Body of pancreas (tissue), 4 donors: ENCODE measurements at regions not wholly inside any gene's neighbourhood (a gene's known extent, or its start where the extent isn't known, plus 50 kb on each side); places are given as distances from the start of the nearest gene placed in this dataset.
"Not testable (repeated sequence)": the region's sequence is repeated elsewhere in the genome, so short reads cannot be mapped to it uniquely, and the experiment has no call there.

Experiments used
- ATAC-seq: fragments of 150-250 bp; one replicate; pipeline ENCODE4 v1.9.1; 2016
- DNase-seq, 4 donors: peaks; one replicate each; pipeline ENCODE4 v3.0.0-alpha.2; 2019
- H3K27ac ChIP-seq, 4 donors: fragments of 200-600 bp; sonication (generic); 1 replicate in 3 of 4; 2 replicates in 1 of 4; pipeline versions ENCODE4 v1.5.1 to v1.6.1; 2016 to 2019; ENCODE audit warnings: mild to moderate bottlenecking in 1 of 4, mixed read lengths in 1 of 4, moderate library complexity in 1 of 4
- H3K27me3 ChIP-seq, 2 donors: fragments of 200-600 bp; sonication (generic); one replicate each; pipeline ENCODE4 v1.6.0; 2016; ENCODE audit warnings: mild to moderate bottlenecking in 1 of 2
- H3K36me3 ChIP-seq, 2 donors: fragments of 200-600 bp; sonication (generic); replicated peaks in 1 of 2; 2 replicates each; pipeline ENCODE4 v1.5.1; 2016; ENCODE audit warnings: low read depth in 2 of 2; ENCODE audit not compliant: insufficient read depth in 1 of 2
- H3K4me1 ChIP-seq: fragments of 200-600 bp; sonication (generic); one replicate; pipeline ENCODE4 v1.6.0; 2016
- H3K4me3 ChIP-seq, 2 donors: fragments of 200-600 bp; sonication (generic); 1 replicate in 1 of 2; 2 replicates in 1 of 2; pipeline ENCODE4 v1.5.1; 2016 to 2019
- H3K9me3 ChIP-seq, 3 donors: fragments of 200-600 bp; sonication (generic); 1 replicate in 2 of 3; 2 replicates in 1 of 3; pipeline ENCODE4 v1.5.1; 2016
- POLR2A ChIP-seq, 3 donors: fragments of 450-650 bp; IDR thresholded peaks; one replicate each; pipeline ENCODE4 v1.6.1; 2016; ENCODE audit warnings: antibody characterized with exemption in 3 of 3, mild to moderate bottlenecking in 2 of 3
- WGBS, 2 donors: methylation state at CpG; one replicate each; pipeline ENCODE4 v1.1.5; 2017; 5-methylcytosine and 5-hydroxymethylcytosine counted together
- intact Hi-C: fragments of 100-400 bp; cut with DNase I; formaldehyde crosslinking; loops from one replicate; pipeline ENCODE4 v1.15.1; 2023
- TF ChIP-seq, protein P1 (sequence below), 7 experiments: fragments of 450-650 bp in 4 of 7; fragments of 200-600 bp in 3 of 7; sonication (generic) in 3 of 7; IDR thresholded peaks; one replicate each; pipeline ENCODE4 v1.5.1; 2016 to 2019; ENCODE audit warnings: antibody characterized with exemption in 7 of 7

DNA sequence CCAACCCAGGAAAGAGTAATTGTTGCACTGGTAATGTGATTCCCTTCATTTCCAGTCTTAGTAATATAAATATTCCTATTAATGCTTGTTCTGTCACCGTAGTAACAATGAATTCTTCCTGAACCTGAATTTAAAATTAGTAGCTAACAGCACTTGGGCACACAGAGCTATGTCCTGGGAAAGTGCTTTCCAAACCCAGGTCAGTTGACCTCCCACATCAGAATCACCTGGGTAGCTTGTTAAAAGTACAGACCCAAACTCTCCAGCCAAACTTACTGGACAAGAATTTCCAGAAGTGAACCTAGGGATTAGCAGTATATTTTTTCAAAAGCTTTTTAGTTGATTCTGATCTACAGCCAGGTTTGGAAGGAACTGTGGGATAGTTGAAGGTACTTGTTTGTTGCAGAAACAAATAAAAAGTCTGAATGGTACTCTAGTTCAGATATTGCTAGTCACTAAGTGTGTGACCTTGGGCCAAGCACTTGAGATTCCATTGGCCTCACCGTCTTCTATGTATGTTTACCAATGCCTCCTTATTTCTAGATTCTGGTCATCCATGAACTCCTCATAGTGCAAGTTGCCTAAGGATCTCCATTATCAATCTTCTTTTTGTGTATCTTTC is 192.9 kb upstream of the CNKSR2 start:
- Histone ChIP-seq H3K27ac (no peak overlapping the region), H3K27me3 (peaks cover 0 to 3% of the 10 kb centered on the region in 2 donors), H3K9me3 (no peaks in the 10 kb centered on the region), H3K36me3 (no peaks in the 10 kb centered on the region), H3K4me3 (no peak overlapping the region), H3K4me1 (no peaks in the 10 kb centered on the region)
- TF ChIP-seq, protein P1, sequence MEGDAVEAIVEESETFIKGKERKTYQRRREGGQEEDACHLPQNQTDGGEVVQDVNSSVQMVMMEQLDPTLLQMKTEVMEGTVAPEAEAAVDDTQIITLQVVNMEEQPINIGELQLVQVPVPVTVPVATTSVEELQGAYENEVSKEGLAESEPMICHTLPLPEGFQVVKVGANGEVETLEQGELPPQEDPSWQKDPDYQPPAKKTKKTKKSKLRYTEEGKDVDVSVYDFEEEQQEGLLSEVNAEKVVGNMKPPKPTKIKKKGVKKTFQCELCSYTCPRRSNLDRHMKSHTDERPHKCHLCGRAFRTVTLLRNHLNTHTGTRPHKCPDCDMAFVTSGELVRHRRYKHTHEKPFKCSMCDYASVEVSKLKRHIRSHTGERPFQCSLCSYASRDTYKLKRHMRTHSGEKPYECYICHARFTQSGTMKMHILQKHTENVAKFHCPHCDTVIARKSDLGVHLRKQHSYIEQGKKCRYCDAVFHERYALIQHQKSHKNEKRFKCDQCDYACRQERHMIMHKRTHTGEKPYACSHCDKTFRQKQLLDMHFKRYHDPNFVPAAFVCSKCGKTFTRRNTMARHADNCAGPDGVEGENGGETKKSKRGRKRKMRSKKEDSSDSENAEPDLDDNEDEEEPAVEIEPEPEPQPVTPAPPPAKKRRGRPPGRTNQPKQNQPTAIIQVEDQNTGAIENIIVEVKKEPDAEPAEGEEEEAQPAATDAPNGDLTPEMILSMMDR (IDR thresholded peaks at IDR 0.05): no peak
- TF ChIP-seq POLR2A (IDR thresholded peaks at IDR 0.05): no peak
- intact Hi-C loops: no loop called here
- 56 to 59% methylated on average over 2 of the region's 2 CpGs for WGBS, 2 donors
- DNase-seq: no peak
- no peak for ATAC-seq

DNA sequence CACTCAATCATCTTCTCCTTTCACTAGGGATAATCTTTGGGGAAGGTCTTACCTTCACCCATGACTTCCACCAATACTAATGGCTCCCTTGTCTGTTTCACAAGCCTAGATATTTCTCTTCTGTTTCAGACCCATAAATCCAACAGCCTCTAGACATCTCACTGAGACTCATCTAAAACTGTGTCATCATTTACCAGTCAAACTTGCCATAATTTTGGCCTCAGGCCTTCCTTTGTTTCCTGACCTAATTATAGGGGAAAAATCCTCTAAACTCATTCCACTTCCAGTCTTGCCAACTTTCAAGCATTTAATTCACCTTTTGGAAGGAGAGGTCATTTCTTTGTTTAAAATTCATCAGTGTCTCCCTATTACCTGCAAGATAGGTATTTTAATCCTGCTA is 181.0 kb upstream of the CNKSR2 start:
- no peaks in the 10 kb centered on the region for H3K27me3 ChIP-seq
- intact Hi-C loops: no loop called here
- no peak for ATAC-seq
- TF ChIP-seq POLR2A (IDR thresholded peaks at IDR 0.05): no peak
- TF ChIP-seq, protein P1 (IDR thresholded peaks at IDR 0.05): no peak
- no peaks in the 10 kb centered on the region for H3K36me3 ChIP-seq
- no peak for DNase-seq
- H3K4me3 ChIP-seq: no peak overlapping the region
- H3K9me3 ChIP-seq: no peaks in the 10 kb centered on the region
- no peak overlapping the region for H3K27ac ChIP-seq
- no peaks in the 10 kb centered on the region for H3K4me1 ChIP-seq

DNA sequence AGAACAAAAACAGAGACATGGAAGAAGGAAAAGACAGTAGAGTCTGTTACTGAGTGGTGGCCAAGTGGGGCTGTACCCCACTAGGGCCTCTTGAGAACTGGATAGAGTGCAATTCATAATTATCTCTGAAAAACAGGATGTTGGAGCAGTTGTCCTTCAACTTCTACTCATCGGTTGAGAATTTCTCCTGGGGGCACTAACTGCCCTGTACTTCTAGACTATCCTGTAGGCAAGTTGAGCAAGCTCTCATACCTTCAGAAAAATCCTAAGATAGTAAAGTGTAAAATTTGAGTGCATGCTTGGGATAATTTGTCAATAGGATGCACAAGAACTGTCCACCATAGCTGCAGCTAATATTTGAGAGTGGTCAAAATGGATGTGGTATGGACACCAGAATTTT is 179.7 kb upstream of the CNKSR2 start:
- 77% methylated on average over 1 of the region's 1 CpG; no CpG with 5 or more reads in 1 of the 2 donors for WGBS, 2 donors
- Histone ChIP-seq H3K27ac (no peak overlapping the region), H3K9me3 (no peaks in the 10 kb centered on the region), H3K36me3 (no peaks in the 10 kb centered on the region), H3K27me3 (no peaks in the 10 kb centered on the region), H3K4me1 (no peaks in the 10 kb centered on the region), H3K4me3 (no peak overlapping the region)
- intact Hi-C loops: no loop called here
- no peak for ATAC-seq
- TF ChIP-seq POLR2A (IDR thresholded peaks at IDR 0.05): no peak
- TF ChIP-seq, protein P1 (IDR thresholded peaks at IDR 0.05): no peak
- DNase-seq: no peak

GRCh38 chrX:21207080-21207479 is 167.1 kb upstream of the CNKSR2 start:
- ATAC-seq (no peak), DNase-seq (no peak)
- H3K9me3 ChIP-seq: no peaks in the 10 kb centered on the region
- intact Hi-C loops: no loop called here
- TF ChIP-seq, protein P1 (IDR thresholded peaks at IDR 0.05): no peak
- H3K27me3 ChIP-seq: no peaks in the 10 kb centered on the region
- no peak overlapping the region for H3K27ac ChIP-seq
- no peaks in the 10 kb centered on the region for H3K4me1 ChIP-seq
- H3K4me3 ChIP-seq: no peak overlapping the region
- no peaks in the 10 kb centered on the region for H3K36me3 ChIP-seq

- H3K4me1 ChIP-seq, intact Hi-C loops, H3K4me3 ChIP-seq, H3K27me3 ChIP-seq, DNase-seq, H3K27ac ChIP-seq, H3K9me3 ChIP-seq, H3K36me3 ChIP-seq, ATAC-seq: not testable (repeated sequence)
- 66 to 75% methylated on average over 3 of the region's 3 CpGs for WGBS, 2 donors
Observed at GRCh38 chrX:21219208-21219607, 155.0 kb upstream of the CNKSR2 start.
